Mucosa of descending colon (tissue), 3 donors: ENCODE measurements at regions not wholly inside any gene's neighbourhood (a gene's known extent, or its start where the extent isn't known, plus 50 kb on each side); places are given as distances from the start of the nearest gene placed in this dataset.

ENCODE experiments used
- ATAC-seq: fragments of 200-7000 bp; cut with Tn5 transposase; one replicate; pipeline ENCODE4 v1.9.1; 2020; ENCODE audit warnings: mild to moderate bottlenecking, moderate library complexity
- DNase-seq, 3 donors: peaks; one replicate each; pipeline ENCODE4 v3.0.0-alpha.2; 2020
- H3K36me3 ChIP-seq: fragments of 200-600 bp; one replicate; pipeline ENCODE4 v1.8.0; 2021; ENCODE audit warnings: low read depth, mild to moderate bottlenecking
- H3K4me1 ChIP-seq: fragments of 200-600 bp; one replicate; pipeline ENCODE4 v1.8.0; 2021; ENCODE audit warnings: low read depth, mild to moderate bottlenecking
- H3K4me3 ChIP-seq: fragments of 200-600 bp; one replicate; pipeline ENCODE4 v1.8.0; 2021; ENCODE audit warnings: mild to moderate bottlenecking
- H3K9me3 ChIP-seq: fragments of 200-600 bp; one replicate; pipeline ENCODE4 v1.8.0; 2021; ENCODE audit warnings: mild to moderate bottlenecking
- intact Hi-C, 2 donors: fragments of 100-400 bp; cut with DNase I in 1 of 2; cut with micrococcal nuclease in 1 of 2; formaldehyde crosslinking; loops; one replicate each; pipeline versions ENCODE4 v1.11.0 to v1.11.1; 2022; cut with DNase I, micrococcal nuclease
- TF ChIP-seq, protein P1 (sequence below): fragments of 200-600 bp; IDR thresholded peaks from one replicate; pipeline ENCODE4 v1.8.0; 2022; ENCODE audit warnings: antibody characterized with exemption, mild to moderate bottlenecking
- donor health status: DM: no; HTN: no; CAD: no; lungs with moderate emphysema.
- donor health status: DM: no; HTN: no; CAD: no.
- donor health status: DM: no; HTN: yes; CAD: no.

GRCh38 chr9:73536403-73536802 is 384.7 kb downstream of the ANXA1 start:
- Histone ChIP-seq H3K9me3 (no peaks in the 10 kb centered on the region), H3K4me1 (no peaks in the 10 kb centered on the region), H3K4me3 (no peak overlapping the region), H3K36me3 (no peaks in the 10 kb centered on the region)
- TF ChIP-seq, protein P1, sequence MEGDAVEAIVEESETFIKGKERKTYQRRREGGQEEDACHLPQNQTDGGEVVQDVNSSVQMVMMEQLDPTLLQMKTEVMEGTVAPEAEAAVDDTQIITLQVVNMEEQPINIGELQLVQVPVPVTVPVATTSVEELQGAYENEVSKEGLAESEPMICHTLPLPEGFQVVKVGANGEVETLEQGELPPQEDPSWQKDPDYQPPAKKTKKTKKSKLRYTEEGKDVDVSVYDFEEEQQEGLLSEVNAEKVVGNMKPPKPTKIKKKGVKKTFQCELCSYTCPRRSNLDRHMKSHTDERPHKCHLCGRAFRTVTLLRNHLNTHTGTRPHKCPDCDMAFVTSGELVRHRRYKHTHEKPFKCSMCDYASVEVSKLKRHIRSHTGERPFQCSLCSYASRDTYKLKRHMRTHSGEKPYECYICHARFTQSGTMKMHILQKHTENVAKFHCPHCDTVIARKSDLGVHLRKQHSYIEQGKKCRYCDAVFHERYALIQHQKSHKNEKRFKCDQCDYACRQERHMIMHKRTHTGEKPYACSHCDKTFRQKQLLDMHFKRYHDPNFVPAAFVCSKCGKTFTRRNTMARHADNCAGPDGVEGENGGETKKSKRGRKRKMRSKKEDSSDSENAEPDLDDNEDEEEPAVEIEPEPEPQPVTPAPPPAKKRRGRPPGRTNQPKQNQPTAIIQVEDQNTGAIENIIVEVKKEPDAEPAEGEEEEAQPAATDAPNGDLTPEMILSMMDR, result no peak
- intact Hi-C loops, result no loop called here
- ATAC-seq (no peak), DNase-seq (no peak)

DNA sequence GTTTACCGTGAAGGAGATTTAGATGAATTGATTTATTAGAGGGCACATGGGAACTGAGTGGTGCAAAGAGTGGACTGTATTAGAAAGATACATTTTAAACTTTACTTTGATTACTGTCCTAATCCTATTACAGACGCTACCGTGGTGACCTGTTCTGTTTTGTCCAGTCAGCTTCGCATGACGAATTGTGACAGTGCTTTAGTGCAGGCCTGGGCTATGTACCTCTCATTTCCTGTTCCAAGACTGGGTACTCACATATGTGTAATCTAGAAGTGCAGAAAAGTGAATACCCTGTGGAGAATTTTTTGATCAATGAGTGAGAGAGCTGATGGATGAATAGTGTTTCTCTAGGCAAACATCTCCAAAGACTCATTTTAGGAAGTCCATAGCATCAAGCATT is 385.9 kb downstream of the ANXA1 start:
- Histone ChIP-seq H3K4me1 (no peaks in the 10 kb centered on the region), H3K9me3 (no peaks in the 10 kb centered on the region), H3K4me3 (no peak overlapping the region), H3K36me3 (no peaks in the 10 kb centered on the region)
- intact Hi-C loops, result no loop called here
- DNase-seq, result no peak
- no peak for ATAC-seq
- TF ChIP-seq, protein P1, result no peak

DNA sequence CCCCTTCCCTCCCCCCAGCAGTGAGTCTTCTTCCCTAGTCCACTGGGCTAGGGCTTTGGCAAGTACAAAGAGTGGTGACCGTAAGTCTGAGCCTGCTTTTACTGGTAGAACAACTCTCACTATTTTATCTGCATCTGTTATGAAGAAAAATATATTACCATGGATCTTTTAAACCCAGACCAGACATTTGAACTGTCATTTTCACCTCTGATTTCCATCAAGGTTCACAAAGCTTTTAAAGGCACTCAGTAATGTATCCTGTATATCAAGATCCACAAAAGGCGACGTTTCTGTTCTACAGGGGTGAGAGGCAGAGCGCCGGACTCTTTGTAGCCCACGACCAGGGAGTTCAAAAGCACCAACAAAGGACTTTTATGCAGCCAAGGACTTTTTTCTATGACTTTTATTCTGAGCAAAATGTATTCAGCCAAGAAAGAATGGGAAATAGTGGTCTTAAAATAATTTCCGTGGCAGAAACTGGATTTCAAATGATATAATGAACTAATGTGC is 388.3 kb downstream of the ANXA1 start:
- ATAC-seq (no peak), DNase-seq (no peak)
- TF ChIP-seq, protein P1, result no peak
- H3K9me3 ChIP-seq, result no peaks in the 10 kb centered on the region
- intact Hi-C loops, result no loop called here
- no peaks in the 10 kb centered on the region for H3K36me3 ChIP-seq
- H3K4me3 ChIP-seq, result no peak overlapping the region
- no peaks in the 10 kb centered on the region for H3K4me1 ChIP-seq

DNA sequence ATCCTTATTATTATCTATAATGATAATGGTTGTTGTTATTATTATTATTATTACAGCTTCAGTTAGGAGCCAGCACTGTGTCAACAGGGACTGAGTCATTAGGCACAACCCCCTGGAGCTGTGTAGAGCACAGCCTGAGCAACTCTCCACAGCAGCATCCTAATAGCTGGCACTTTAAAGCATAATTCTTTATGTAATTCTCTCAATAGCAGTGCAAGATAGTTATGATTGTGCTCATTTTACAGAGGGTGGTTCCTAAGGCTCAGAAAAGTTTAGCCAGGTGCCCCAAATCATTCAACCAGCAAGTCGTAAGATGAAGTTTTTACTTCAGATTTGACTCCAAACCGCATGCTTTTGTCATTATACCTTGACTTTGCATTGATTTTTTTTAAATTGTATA is 390.3 kb downstream of the ANXA1 start:
- H3K9me3 ChIP-seq, result no peaks in the 10 kb centered on the region
- no peaks in the 10 kb centered on the region for H3K4me1 ChIP-seq
- DNase-seq, result no peak
- no peak overlapping the region for H3K4me3 ChIP-seq
- no peak for ATAC-seq
- intact Hi-C loops, result no loop called here
- TF ChIP-seq, protein P1, result no peak
- H3K36me3 ChIP-seq, result no peaks in the 10 kb centered on the region

DNA sequence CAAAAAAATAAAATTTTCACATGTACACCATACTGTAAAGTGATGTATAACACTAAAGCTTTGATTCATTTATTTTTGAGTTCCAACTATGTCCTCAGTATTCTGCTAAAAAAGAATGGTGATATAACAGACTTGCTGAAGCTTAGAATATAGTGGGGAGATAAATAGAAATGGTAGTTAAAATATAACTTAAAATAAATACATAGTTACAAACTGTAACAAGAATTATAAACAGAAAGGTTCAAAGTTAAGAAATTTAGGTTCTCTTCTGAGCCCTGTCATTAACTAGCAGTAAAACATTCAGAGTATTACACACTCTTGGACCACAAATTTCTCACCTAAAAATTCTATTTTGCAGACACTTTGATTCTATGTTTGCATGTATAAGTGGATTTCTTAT is 392.1 kb downstream of the ANXA1 start:
- H3K4me1 ChIP-seq, result no peaks in the 10 kb centered on the region
- H3K9me3 ChIP-seq, result no peaks in the 10 kb centered on the region
- no peaks in the 10 kb centered on the region for H3K36me3 ChIP-seq
- TF ChIP-seq, protein P1, result no peak
- DNase-seq (no peak), ATAC-seq (no peak)
- no peak overlapping the region for H3K4me3 ChIP-seq
- intact Hi-C loops, result no loop called here

DNA sequence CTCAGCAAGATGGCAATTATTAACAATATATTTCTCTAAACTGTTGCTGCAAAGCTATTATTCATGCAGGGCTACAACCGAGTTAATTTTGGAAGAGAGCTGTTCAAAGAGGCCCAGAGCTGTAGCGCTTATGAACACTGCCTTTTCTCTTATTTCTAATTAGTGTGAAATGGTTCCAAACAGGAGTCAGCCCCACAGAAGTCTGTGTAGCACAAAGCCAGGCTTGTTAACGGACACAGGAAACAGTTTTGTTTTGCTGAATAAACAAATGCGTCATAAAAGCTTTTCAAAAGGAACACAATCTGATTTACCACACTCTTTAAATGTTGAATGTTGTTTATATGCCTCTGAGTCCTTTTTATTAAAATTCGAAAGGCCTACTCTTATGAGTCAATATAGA is 396.5 kb downstream of the ANXA1 start:
- H3K4me1 ChIP-seq, result no peaks in the 10 kb centered on the region

More for the DNA sequence above, 396.5 kb downstream of the ANXA1 start:
- TF ChIP-seq, protein P1, result no peak
- no peak for ATAC-seq
- no peak for DNase-seq
- intact Hi-C loops, result no loop called here
- Histone ChIP-seq H3K4me3 (no peak overlapping the region), H3K9me3 (no peaks in the 10 kb centered on the region), H3K36me3 (no peaks in the 10 kb centered on the region)
